MM.1S (cell line): ENCODE measurements at regions not wholly inside any gene's neighbourhood (a gene's known extent, or its start where the extent isn't known, plus 50 kb on each side); places are given as distances from the start of the nearest gene placed in this dataset.

Source experiments
- DNase-seq: peaks from one replicate; pipeline ENCODE4 v3.0.0-alpha.2; 2015
- H2AFZ ChIP-seq: fragments of 300-600 bp; sonication (generic); 2 replicates; pipeline ENCODE4 v1.6.0; 2016; ENCODE audit warnings: antibody characterized with exemption, low read length
- H3F3A ChIP-seq: fragments of 300-600 bp; sonication (generic); 2 replicates; pipeline ENCODE4 v1.6.1; 2016; ENCODE audit warnings: mild to moderate bottlenecking, antibody characterized with exemption, low read length, moderate library complexity, mixed read lengths; ENCODE audit not compliant: insufficient read depth
- H3K27ac ChIP-seq: fragments of 300-600 bp; sonication (generic); 2 replicates; pipeline ENCODE4 v1.5.1; 2016; ENCODE audit warnings: mild to moderate bottlenecking, low read length
- H3K27me3 ChIP-seq: fragments of 300-600 bp; sonication (generic); replicated peaks from 2 replicates; pipeline ENCODE4 v1.6.0; 2016; ENCODE audit warnings: low read length; ENCODE audit not compliant: insufficient read depth
- H3K36me3 ChIP-seq: fragments of 300-600 bp; sonication (generic); replicated peaks from 2 replicates; pipeline ENCODE4 v1.6.1; 2016; ENCODE audit warnings: mild to moderate bottlenecking, low read length, mixed read lengths; ENCODE audit not compliant: insufficient read depth
- H3K4me1 ChIP-seq: fragments of 300-600 bp; sonication (generic); 2 replicates; pipeline ENCODE4 v1.6.1; 2016; ENCODE audit warnings: low read length, mixed read lengths
- H3K4me2 ChIP-seq: fragments of 300-600 bp; sonication (generic); 2 replicates; pipeline ENCODE4 v1.6.0; 2016; ENCODE audit warnings: low read depth, low read length
- H3K4me3 ChIP-seq: fragments of 300-600 bp; sonication (generic); 2 replicates; pipeline ENCODE4 v1.5.1; 2016; ENCODE audit warnings: low read length, mixed read lengths
- H3K79me2 ChIP-seq: fragments of 300-600 bp; sonication (generic); 2 replicates; pipeline ENCODE4 v1.6.1; 2016; ENCODE audit warnings: mixed run types, low read length, mixed read lengths
- H3K9ac ChIP-seq: fragments of 300-600 bp; sonication (generic); 2 replicates; pipeline ENCODE4 v1.6.1; 2016; ENCODE audit warnings: low read length, mixed read lengths
- H3K9me2 ChIP-seq: fragments of 300-600 bp; sonication (generic); replicated peaks from 2 replicates; pipeline ENCODE4 v1.6.1; 2016; ENCODE audit warnings: mild to moderate bottlenecking, low read length, mixed read lengths; ENCODE audit not compliant: insufficient read depth
- H3K9me3 ChIP-seq: fragments of 300-600 bp; sonication (generic); replicated peaks from 2 replicates; pipeline ENCODE4 v1.6.1; 2016; ENCODE audit warnings: mild to moderate bottlenecking, low read length, mixed read lengths; ENCODE audit not compliant: insufficient read depth
- H4K20me1 ChIP-seq: fragments of 300-600 bp; sonication (generic); 2 replicates; pipeline ENCODE4 v1.6.1; 2016; ENCODE audit warnings: mild to moderate bottlenecking, low read length, moderate library complexity, mixed read lengths; ENCODE audit not compliant: insufficient read depth
- EZH2 ChIP-seq: fragments of 300-600 bp; sonication (generic); optimal IDR thresholded peaks from 2 replicates; pipeline ENCODE3; 2017; ENCODE audit warnings: low read depth, mild to moderate bottlenecking, antibody characterized with exemption, low read length, mixed read lengths
- EZH2phosphoT487 ChIP-seq: fragments of 300-600 bp; sonication (generic); IDR thresholded peaks from 2 replicates; pipeline ENCODE4 v1.6.1; 2018; ENCODE audit warnings: antibody characterized with exemption, low read length
- TF ChIP-seq, protein P1 (sequence below): fragments of 300-600 bp; sonication (generic); IDR thresholded peaks from 2 replicates; pipeline ENCODE4 v1.5.1; 2016; ENCODE audit warnings: antibody characterized with exemption, low read length, mixed read lengths

DNA sequence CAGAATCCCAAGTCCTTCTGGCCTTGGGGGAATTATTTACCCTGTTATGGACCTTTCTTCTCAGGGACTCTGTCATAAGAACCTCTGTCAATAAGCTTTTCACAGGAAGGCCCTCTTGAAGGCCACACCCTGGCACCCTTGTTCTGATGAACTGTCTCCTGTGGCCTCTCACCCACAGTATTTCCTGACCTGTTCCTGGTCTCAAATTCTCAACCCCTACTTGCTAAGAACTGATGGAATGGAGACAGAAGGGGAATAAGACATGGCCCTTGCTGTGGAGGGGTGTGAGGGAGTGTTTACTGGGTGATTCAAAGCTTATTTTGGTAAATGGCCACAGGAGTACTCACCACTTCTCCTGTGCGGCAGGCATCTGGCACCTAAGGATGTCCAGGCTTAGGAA lies 1082.9 kb downstream of the BCL11B start:
- no peak overlapping the region for H3K4me3 ChIP-seq
- peaks cover 18% of the 10 kb centered on the region for H3K4me1 ChIP-seq
- H3K36me3 ChIP-seq, result no peaks in the 10 kb centered on the region
- no peak for DNase-seq
- H4K20me1 ChIP-seq, result no peaks in the 10 kb centered on the region
- H3K27me3 ChIP-seq, result no peaks in the 10 kb centered on the region
- H3K4me2 ChIP-seq, result peak overlapping the region; percentile 39; the same call in 1 of the 2 replicates
- H3K79me2 ChIP-seq, result no peaks in the 10 kb centered on the region
- no peak overlapping the region for H3K9ac ChIP-seq
- no peaks in the 10 kb centered on the region for H3F3A ChIP-seq
- H3K9me2 ChIP-seq, result no peaks in the 10 kb centered on the region
- H3K9me3 ChIP-seq, result no peaks in the 10 kb centered on the region
- peak overlapping the region; percentile 14; the same call in 1 of the 2 replicates for H2AFZ ChIP-seq
- TF ChIP-seq EZH2 (no peak), EZH2phosphoT487 (no peak)
- TF ChIP-seq, protein P1, sequence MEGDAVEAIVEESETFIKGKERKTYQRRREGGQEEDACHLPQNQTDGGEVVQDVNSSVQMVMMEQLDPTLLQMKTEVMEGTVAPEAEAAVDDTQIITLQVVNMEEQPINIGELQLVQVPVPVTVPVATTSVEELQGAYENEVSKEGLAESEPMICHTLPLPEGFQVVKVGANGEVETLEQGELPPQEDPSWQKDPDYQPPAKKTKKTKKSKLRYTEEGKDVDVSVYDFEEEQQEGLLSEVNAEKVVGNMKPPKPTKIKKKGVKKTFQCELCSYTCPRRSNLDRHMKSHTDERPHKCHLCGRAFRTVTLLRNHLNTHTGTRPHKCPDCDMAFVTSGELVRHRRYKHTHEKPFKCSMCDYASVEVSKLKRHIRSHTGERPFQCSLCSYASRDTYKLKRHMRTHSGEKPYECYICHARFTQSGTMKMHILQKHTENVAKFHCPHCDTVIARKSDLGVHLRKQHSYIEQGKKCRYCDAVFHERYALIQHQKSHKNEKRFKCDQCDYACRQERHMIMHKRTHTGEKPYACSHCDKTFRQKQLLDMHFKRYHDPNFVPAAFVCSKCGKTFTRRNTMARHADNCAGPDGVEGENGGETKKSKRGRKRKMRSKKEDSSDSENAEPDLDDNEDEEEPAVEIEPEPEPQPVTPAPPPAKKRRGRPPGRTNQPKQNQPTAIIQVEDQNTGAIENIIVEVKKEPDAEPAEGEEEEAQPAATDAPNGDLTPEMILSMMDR, result no peak
- H3K27ac ChIP-seq, result peak overlapping the region; percentile 24; the same call in 1 of the 2 replicates

DNA sequence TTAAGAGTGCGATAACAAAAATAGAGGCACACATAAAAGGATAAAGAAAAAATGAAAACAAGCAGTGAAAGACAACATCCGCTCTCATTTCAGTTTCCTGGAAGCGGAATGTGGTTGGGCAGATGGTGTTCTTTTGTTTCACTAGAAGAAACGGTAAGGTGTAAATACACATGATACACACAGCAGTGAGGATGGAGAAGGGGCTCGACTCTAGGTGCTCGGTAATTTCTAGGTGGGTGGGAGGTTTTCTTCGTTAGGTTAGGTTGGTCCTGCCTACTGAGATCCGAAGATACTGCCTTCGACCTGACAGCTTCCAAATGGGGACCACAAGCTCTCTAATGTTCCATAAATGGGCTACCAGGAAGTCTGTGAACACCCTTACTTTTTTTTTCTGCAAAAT lies 1082.5 kb downstream of the BCL11B start:
- DNase-seq, result no peak
- Histone ChIP-seq H3K27me3 (no peaks in the 10 kb centered on the region), H3K9me3 (no peaks in the 10 kb centered on the region), H3K79me2 (no peaks in the 10 kb centered on the region), H3K36me3 (no peaks in the 10 kb centered on the region), H3K9me2 (no peaks in the 10 kb centered on the region), H3K9ac (no peak overlapping the region), H3K27ac (peak overlapping the region; percentile 24; the same call in 1 of the 2 replicates), H3K4me2 (peak overlapping the region; percentile 39; the same call in 1 of the 2 replicates), H2AFZ (0 out of 2 replicates have a peak overlapping the region, but pooled peaks have one; percentile 14), H3K4me3 (no peak overlapping the region), H3F3A (no peaks in the 10 kb centered on the region), H4K20me1 (no peaks in the 10 kb centered on the region), H3K4me1 (peaks cover 18% of the 10 kb centered on the region)
- TF ChIP-seq, protein P1, result no peak
- TF ChIP-seq EZH2 (no peak), EZH2phosphoT487 (no peak)

DNA sequence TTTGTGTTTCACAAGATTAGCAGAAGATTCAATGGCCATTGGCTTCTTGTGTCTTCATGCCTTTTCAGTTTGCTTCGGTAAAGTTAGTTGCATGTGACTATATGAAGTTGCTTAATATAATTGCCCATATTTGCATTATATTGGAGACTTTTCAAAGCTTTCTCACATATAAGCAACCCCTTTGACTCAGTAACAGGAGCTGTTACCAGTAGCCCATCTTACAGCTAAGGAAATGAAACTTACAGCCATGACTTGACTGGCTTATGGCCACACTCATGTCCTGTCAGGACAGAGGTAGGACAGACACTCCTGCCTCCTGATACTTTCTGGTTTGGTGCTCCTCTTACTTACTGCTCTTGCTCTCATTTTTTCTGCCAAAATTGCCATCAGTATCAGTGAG lies 1082.1 kb downstream of the BCL11B start:
- TF ChIP-seq, protein P1, result no peak
- TF ChIP-seq EZH2 (no peak), EZH2phosphoT487 (no peak)
- no peak overlapping the region for H3K4me3 ChIP-seq
- no peak overlapping the region; the same call in 1 of the 2 replicates for H3K4me2 ChIP-seq

More for the DNA sequence above, 1082.1 kb downstream of the BCL11B start:
- Histone ChIP-seq H3K9ac (no peak overlapping the region), H4K20me1 (no peaks in the 10 kb centered on the region), H3F3A (no peaks in the 10 kb centered on the region), H3K27ac (peak overlapping the region; percentile 24; the same call in 1 of the 2 replicates), H3K4me1 (peaks cover 18% of the 10 kb centered on the region), H3K36me3 (no peaks in the 10 kb centered on the region), H2AFZ (no peak overlapping the region), H3K9me2 (no peaks in the 10 kb centered on the region), H3K27me3 (no peaks in the 10 kb centered on the region), H3K9me3 (no peaks in the 10 kb centered on the region), H3K79me2 (no peaks in the 10 kb centered on the region)
- no peak for DNase-seq
